ENCODE measurements at regions not wholly inside any gene's neighbourhood (a gene's known extent, or its start where the extent isn't known, plus 50 kb on each side); places are given as distances from the start of the nearest gene placed in this dataset.

DNA sequence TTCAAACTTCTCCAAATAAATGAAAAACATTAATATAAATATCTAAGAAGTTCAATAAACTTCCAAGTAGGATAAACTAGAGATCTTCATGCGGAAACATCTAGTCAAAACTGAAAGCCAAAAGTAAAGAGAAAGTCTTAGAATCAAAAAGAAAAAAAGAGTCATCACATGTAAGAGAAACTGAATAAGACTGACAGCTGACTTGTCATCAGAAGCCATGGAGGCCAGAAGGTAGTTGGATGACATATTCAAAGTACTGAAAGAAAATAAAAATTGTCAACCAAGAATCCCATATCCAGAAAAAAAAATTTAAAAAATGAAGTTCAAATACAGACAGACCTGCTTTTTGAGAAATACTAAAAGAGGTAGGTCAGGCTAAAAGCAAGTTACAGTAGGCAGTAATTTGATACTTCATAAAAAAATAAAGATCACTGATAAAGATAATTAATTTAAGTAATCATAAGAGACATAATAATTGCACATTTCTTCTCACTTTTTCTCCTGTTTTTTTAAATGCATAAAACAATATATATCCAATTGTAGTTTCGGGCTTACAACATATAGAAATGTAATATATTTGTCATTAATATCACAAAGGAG is 327.6 kb upstream of the PCDH9 start:
- Histone ChIP-seq H3K27ac (no peak overlapping the region), H3K4me3 (no peak overlapping the region), H3K4me1 (replicated peaks) (no peaks in the 10 kb centered on the region), H3K9me3 (no peaks in the 10 kb centered on the region), H3K27me3 (replicated peaks; ENCODE audit: insufficient read depth) (no peaks in the 10 kb centered on the region), H3K36me3 (no peaks in the 10 kb centered on the region)
- TF ChIP-seq, protein P1, sequence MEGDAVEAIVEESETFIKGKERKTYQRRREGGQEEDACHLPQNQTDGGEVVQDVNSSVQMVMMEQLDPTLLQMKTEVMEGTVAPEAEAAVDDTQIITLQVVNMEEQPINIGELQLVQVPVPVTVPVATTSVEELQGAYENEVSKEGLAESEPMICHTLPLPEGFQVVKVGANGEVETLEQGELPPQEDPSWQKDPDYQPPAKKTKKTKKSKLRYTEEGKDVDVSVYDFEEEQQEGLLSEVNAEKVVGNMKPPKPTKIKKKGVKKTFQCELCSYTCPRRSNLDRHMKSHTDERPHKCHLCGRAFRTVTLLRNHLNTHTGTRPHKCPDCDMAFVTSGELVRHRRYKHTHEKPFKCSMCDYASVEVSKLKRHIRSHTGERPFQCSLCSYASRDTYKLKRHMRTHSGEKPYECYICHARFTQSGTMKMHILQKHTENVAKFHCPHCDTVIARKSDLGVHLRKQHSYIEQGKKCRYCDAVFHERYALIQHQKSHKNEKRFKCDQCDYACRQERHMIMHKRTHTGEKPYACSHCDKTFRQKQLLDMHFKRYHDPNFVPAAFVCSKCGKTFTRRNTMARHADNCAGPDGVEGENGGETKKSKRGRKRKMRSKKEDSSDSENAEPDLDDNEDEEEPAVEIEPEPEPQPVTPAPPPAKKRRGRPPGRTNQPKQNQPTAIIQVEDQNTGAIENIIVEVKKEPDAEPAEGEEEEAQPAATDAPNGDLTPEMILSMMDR (IDR thresholded peaks at IDR 0.05) = no peak
- TF ChIP-seq POLR2AphosphoS5 (IDR thresholded peaks at IDR 0.05) (no peak), POLR2A (IDR thresholded peaks at IDR 0.05) (no peak)
- DNase-seq (ENCODE audit: low spot score) = no peak
- WGBS = 91% methylated on average over 2 of the region's 2 CpGs
- intact Hi-C loops (cut with DNase I) = no loop called here

DNA sequence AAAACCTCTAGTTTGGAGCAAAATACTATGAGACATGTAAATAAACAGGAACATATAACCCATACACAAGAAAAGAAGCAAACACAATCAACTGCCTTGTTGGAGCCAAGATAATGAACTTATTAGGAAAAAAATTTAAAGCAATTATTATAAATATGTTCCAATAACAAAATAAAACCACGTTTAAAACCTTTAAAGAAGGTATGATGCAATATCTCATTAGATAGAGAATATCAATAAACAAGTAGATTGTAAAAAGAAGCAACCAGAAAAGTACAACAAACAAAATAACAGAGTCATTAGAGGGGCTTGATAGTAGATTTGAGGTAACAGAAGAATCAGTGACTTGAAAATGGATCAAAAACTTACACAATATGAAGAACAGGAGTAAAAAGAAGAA is 327.0 kb upstream of the PCDH9 start:
- no peak for DNase-seq (ENCODE audit: low spot score)
- Histone ChIP-seq H3K36me3 (no peaks in the 10 kb centered on the region), H3K9me3 (no peaks in the 10 kb centered on the region), H3K27ac (no peak overlapping the region), H3K4me3 (no peak overlapping the region), H3K4me1 (replicated peaks) (no peaks in the 10 kb centered on the region), H3K27me3 (replicated peaks; ENCODE audit: insufficient read depth) (no peaks in the 10 kb centered on the region)
- intact Hi-C loops (cut with DNase I) = no loop called here
- TF ChIP-seq, protein P1 (IDR thresholded peaks at IDR 0.05) = no peak
- no peak for TF ChIP-seq POLR2AphosphoS5 (IDR thresholded peaks at IDR 0.05)
- TF ChIP-seq POLR2A (IDR thresholded peaks at IDR 0.05) = no peak
- 73% methylated on average over 1 of the region's 1 CpG for WGBS

- Histone ChIP-seq H3K27ac (no peak overlapping the region), H3K4me3 (no peak overlapping the region), H3K27me3 (replicated peaks; ENCODE audit: insufficient read depth) (no peaks in the 10 kb centered on the region), H3K4me1 (replicated peaks) (no peaks in the 10 kb centered on the region), H3K36me3 (no peaks in the 10 kb centered on the region), H3K9me3 (no peaks in the 10 kb centered on the region)
- intact Hi-C loops (cut with DNase I) = no loop called here
- no peak for TF ChIP-seq POLR2AphosphoS5 (IDR thresholded peaks at IDR 0.05)
- TF ChIP-seq, protein P1 (IDR thresholded peaks at IDR 0.05) = no peak
- TF ChIP-seq POLR2A (IDR thresholded peaks at IDR 0.05) = no peak
- DNase-seq (ENCODE audit: low spot score) = no peak
- WGBS = 70% methylated on average over 6 of the region's 6 CpGs
These were observed 324.8 kb upstream of the PCDH9 start for GRCh38 chr13:67554746-67555452.

GRCh38 chr13:67554286-67554685 is 324.1 kb upstream of the PCDH9 start:
- no peak overlapping the region for H3K27ac ChIP-seq
- no peaks in the 10 kb centered on the region for H3K9me3 ChIP-seq
- H3K4me3 ChIP-seq = no peak overlapping the region
- TF ChIP-seq POLR2A (IDR thresholded peaks at IDR 0.05) (no peak), POLR2AphosphoS5 (IDR thresholded peaks at IDR 0.05) (no peak)
- TF ChIP-seq, protein P1 (IDR thresholded peaks at IDR 0.05) = no peak
- H3K27me3 ChIP-seq (replicated peaks; ENCODE audit: insufficient read depth) = no peaks in the 10 kb centered on the region
- DNase-seq (ENCODE audit: low spot score) = no peak
- no peaks in the 10 kb centered on the region for H3K36me3 ChIP-seq
- intact Hi-C loops (cut with DNase I) = no loop called here
- H3K4me1 ChIP-seq (replicated peaks) = no peaks in the 10 kb centered on the region

- H3K27ac ChIP-seq = no peak overlapping the region
- WGBS = 93% methylated on average over 4 of the region's 4 CpGs
- intact Hi-C loops (cut with DNase I) = no loop called here
- no peaks in the 10 kb centered on the region for H3K9me3 ChIP-seq
- H3K4me3 ChIP-seq = no peak overlapping the region
- H3K36me3 ChIP-seq = no peaks in the 10 kb centered on the region
- no peaks in the 10 kb centered on the region for H3K4me1 ChIP-seq (replicated peaks)
- TF ChIP-seq, protein P1 (IDR thresholded peaks at IDR 0.05) = no peak
- TF ChIP-seq POLR2AphosphoS5 (IDR thresholded peaks at IDR 0.05) (no peak), POLR2A (IDR thresholded peaks at IDR 0.05) (no peak)
- H3K27me3 ChIP-seq (replicated peaks; ENCODE audit: insufficient read depth) = no peaks in the 10 kb centered on the region
- DNase-seq (ENCODE audit: low spot score) = no peak
These were observed 319.2 kb upstream of the PCDH9 start for GRCh38 chr13:67549331-67549730.
